Dedifferentiated amniotic fluid mesenchymal stem cell (primary cell): ENCODE measurements at regions not wholly inside any gene's neighbourhood (a gene's known extent, or its start where the extent isn't known, plus 50 kb on each side); places are given as distances from the start of the nearest gene placed in this dataset.
"Not testable (repeated sequence)": the region's sequence is repeated elsewhere in the genome, so short reads cannot be mapped to it uniquely, and the experiment has no call there.

Source experiments
- DNase-seq: peaks from one replicate; pipeline ENCODE4 v3.0.0-alpha.2; 2016; ENCODE audit errors: extremely low spot score

GRCh38 chr2:175829741-175830140, 172.3 kb downstream of the LNPK start:
- no peak for DNase-seq

- DNase-seq: no peak
Measured at GRCh38 chr2:175827856-175828255, 174.2 kb downstream of the LNPK start.

GRCh38 chr2:175824243-175824642, 177.8 kb downstream of the LNPK start:
- DNase-seq: no peak

GRCh38 chr2:175823707-175824073, 178.4 kb downstream of the LNPK start:
- no peak for DNase-seq

DNA sequence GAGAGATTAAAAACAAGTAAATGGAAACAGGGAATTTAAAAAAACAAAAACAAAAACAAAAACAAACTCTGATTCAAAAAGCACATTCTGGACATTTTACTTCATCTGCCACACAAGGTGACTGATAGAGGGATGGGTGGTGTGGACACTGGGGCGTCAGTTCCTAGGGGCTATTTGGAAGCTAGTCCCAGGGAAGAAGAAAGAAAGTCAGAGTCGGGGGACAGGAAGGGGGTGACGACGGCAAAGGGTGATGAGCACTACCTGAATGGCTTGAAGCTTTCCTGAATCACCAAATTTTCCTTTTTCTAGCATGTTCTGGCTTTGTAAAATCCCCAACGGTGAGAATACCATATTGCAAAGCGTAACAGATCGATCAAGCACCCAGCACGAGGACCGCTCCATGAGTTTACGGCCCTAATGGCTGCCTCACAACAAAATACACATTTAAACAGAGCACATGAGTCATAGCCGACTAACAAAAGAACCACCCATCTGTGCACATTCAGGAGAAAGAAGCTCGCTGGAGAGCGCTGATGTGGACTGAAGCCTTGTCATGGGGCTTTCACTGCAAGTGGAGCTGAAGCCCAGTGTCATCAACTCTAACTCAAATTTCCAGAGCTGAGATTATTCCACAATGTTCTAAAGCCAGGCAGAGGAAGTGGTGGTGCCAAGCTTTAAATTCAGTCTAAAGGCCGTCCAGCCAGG, 178.9 kb downstream of the LNPK start:
- no peak for DNase-seq

- no peak for DNase-seq
Measured at GRCh38 chr2:175817221-175817620, 184.8 kb downstream of the LNPK start.

DNA sequence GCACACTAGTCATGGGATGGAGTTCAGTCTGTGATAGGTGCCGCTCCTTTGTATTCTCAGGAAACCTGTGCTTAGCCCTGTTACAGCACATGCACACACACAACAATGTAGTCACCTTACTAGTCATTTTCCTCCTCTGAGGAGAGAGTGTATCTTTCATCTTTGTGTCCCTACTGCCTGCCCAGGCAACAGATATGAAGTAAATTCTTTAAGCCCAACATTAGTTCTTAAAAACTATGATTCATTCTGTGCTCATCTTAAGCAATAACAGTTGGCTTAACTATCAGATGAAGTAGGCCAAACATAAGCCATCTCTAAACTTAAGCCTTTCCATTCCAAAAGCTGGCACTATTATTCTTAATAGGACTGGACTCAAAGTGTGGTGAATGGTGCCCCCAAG, 186.5 kb downstream of the LNPK start:
- no peak for DNase-seq

- DNase-seq: no peak
Measured at GRCh38 chr2:175811971-175812370, 190.1 kb downstream of the LNPK start.

DNA sequence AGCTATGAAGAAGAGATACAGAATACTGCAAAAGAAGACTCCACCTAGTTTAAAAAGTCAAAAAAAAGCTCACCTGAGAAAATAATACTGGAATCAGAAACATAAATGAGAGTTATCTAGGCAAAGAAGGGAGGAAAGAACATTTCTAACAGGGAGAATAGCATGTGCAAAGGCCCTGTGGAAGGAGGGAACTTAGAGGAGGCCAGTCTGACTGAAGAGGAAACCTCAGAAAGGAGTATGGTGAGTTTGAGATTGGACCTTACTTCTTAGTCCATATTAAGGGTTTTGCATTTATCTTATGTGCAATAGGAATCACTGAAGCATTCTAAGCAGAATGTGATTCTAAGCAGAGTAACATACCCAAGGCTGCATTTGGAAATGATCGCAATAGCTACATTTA, 193.2 kb downstream of the LNPK start:
- no peak for DNase-seq

DNA sequence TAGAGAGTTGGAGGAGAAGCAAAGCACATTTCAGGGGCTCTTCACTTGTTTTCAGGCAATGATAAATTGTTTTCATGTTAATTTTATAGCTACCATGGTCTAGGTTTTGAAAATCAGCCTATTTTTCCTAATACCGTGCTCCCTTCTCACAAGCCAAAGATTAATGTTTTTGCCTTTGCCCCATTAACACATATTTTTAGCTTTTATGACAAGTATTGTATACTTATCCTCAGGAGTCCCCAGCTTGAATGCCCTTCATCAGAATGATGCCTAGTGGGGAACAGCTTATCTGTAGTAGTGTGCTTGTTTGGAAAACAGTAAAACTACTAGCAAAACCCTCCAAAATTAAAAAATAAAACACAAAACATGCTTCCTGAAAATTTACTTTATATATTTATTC, 194.0 kb downstream of the LNPK start:
- no peak for DNase-seq

- DNase-seq: no peak
Measured at GRCh38 chr2:175807031-175807873, 194.8 kb downstream of the LNPK start.

DNA sequence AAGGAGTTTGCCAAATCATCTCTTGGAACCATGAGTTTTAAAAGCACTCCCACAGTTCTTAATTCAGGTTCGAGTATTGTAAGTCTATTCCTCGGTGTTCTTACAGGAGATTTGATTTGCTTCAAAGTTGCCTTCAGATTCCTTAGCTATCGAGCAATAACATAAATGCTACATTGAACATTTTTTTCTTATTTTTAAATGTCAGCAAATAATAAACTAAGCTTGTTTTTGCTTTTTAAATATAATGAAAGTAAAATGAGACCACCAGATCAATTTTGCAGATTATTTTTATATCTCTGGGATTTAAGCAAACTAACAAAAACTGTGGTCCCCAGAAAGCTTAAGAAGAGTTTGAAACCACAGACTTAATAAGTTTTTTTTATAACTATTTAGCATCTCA, 195.5 kb downstream of the LNPK start:
- DNase-seq: no peak

DNA sequence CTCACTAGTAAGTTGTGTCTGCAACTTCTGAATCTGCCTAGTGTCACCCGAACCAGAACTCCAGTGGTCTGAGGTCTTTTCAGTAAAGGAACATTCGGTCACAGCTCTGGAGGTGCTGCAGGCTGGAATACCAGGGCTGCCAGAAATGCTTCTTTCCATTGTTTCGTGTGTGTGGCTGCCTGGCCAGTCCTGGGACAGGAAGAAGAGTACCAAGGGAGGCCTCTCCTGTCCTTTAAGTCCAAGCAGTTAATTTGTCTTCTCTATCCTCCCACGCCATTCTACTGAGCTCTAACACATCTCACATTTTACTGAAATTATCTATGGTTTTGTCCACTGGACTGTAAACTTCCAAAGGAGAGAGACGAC, 196.0 kb downstream of the LNPK start:
- no peak for DNase-seq

- no peak for DNase-seq
Measured at GRCh38 chr2:175805442-175806124, 196.5 kb downstream of the LNPK start.

DNA sequence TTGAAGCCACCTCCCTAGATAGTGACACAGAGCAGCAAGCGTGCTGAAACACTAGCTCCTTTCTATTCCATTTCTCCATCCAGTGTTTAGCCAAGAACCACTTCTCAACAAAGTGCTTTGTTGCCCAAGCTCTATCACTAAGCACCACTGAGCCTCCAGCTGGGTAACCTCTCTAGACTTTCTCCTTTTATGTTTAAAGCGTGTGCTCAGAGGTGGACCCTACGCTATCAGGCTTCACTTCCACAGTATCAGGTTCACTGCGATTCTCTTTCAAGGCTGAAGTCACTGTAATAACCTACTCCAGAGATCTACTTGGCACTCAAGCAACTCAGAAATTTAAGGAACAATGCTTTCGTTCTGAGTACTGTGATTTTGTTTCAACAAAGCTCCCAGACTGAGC, 197.9 kb downstream of the LNPK start:
- no peak for DNase-seq

DNA sequence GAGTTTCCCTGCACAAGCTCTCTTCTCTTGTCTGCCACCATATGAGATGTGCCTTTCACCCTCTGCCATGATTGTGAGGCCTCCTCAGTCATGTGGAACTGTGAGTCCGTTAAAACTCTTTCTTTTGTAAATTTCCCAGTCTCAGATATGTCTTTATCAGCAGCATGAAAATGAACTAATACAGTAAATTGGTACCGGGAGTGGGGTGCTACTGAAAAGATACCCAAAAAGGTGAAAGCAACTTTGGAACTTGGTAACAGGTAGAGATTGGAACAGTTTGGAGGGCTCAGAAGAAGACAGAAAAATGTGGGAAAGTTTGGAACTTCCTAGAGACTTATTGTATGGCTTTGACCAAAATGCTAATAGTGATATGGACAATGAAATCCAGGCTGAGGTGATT, 205.6 kb downstream of the LNPK start:
- DNase-seq: not testable (repeated sequence)

DNA sequence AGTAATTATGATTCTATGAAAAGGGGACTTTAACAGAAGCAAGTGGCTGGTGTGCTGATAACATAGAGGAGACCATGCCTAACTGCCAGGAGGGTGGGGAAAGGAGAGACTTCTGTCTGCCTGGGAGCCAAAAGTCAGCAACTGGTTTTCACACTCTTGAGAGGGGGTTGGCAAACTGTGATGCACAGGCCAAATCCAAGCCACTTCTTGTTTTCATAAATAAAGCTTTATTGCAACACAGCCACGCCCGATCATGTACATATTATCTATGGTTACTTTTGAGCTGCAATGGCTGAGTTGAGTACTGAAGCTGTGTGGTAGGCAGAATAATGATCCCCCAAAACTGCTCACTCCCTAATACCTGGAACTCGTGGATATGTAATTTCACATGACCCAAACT, 208.4 kb downstream of the LNPK start:
- DNase-seq: no peak

GRCh38 chr2:175792881-175793280, 209.2 kb downstream of the LNPK start:
- no peak for DNase-seq

- DNase-seq: no peak
Measured at GRCh38 chr2:175792199-175792598, 209.9 kb downstream of the LNPK start.

- DNase-seq: no peak
Measured at GRCh38 chr2:175786471-175787124, 215.5 kb downstream of the LNPK start.

- not testable (repeated sequence) for DNase-seq
Measured at GRCh38 chr2:175777337-175777736, 224.7 kb downstream of the LNPK start.

GRCh38 chr2:175769200-175769599, 232.9 kb downstream of the LNPK start:
- no peak for DNase-seq
